GM19397 (cell line): ENCODE measurements at regions not wholly inside any gene's neighbourhood (a gene's known extent, or its start where the extent isn't known, plus 50 kb on each side); places are given as distances from the start of the nearest gene placed in this dataset.

Experiments
- ATAC-seq: cut with Tn5 transposase; IDR thresholded peaks from one replicate; pipeline ENCODE4 v1.9.1; 2021; ENCODE audit warnings: mild to moderate bottlenecking, moderate library complexity; ENCODE audit not compliant: unreplicated experiment

DNA sequence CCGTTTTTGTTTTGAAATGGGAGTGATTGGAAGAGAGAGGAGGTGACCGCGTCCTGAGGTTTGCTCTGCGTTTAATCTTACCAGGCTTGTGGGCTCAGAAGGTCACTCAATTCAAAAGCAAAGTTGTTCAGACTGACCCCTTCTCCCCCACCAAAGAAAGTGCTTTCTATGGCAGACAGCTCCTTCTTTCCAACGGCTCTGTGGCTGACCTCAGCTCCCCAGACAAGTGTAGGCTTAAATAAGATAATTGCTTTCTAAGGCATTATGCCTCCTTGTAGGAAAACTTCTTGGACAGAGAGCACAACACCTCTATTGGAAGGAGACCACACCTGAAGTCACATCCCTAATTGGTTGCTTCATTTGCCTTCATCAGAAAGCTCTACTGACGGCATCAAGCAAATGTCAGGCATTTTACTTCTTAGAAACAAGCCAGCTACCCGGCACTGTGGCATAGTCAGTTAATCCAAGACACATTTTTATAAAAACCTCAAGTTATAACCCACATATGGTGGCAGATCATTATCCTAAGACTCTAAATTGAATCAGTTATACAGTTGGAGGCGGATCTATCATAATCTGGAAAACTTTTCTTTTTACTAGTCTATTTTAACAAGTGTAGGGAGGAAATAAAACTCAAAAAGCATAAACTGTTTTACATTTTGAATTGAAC, 94.9 kb downstream of the TMEM174 start:
- ATAC-seq: no peak

DNA sequence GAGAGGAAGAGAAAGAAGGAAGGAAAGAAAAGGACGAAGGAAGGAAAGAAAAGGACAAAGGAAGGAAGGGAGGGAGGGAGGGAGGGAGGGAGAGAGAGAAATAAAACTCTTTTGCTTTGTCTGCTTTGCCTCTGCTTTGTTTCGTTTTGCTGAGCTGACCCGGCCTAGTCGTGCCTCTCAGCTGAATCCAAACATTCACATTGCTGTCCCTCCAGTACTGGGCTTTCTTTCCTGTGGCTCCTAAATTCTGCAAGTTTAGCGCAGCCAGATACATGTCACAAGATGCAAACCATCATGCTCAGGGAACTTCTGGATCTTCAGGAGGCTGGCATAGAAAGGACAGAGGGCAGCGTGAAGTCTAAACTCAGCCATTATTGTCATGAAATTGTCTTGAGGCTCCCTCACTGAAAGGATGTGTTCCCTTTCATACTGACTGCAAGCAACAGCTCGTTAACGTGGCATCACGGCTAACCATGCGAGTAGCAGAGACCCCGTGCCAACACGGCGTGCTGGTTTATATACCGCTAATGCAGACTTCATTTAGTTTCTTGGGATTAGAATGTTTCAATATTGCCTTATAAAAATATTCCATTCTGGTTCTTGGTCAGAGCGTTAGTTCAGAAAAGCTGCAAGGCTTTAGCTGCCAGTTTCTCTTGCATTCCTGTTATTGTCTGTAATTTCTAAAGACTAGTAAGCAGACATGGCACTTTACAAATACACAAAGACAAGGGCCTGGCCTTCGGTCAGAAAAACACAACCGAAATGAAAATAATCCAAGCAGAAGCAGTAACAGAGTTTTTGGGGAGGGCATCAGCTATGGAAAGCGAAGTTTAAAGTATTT, 94.2 kb downstream of the TMEM174 start:
- no peak for ATAC-seq

DNA sequence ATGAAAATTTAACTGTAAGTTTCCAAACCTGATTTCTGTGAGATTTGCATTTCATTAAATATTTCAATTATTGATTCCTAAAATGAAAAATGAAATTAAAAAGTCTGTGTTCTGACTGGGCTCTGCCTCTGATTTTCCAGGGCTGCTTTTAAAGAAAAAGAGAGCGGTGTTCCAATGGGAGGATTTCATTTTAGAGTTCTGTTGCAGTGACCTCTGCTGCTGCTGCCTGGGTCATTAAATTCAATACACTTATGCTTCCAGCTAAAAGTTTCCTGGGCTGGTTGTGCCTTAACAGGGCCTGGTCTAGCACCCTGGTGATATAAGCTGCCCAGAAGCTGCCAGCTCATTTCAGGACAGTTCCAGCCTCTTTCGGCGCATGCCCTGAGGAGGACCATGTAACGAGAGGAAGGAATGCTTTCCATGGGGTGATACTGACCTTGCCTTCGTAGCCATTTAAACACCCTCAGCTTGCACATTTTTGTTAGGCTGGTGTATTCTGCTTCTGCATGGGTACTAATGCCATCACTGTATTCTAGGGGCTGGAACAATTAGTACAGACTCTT, 93.3 kb downstream of the TMEM174 start:
- ATAC-seq: no peak

DNA sequence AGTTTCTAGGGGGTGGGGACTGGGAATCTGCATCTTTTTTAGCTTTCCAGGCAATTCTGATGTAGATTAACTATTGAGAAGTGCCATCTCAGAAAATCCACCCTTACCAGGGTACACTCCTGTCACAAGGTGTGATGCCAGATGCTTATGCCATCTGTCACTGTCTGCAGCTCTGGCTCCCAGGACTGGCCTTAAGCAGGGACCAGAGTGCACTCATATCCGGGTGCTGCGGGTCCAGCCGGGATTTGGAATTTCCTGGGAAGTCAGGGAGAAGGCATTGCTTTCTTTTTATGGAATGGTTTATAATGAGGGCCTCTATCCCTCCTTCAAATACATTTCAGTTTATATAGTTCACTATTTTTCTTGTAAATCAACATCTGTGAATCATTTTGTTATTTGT, 92.6 kb downstream of the TMEM174 start:
- no peak for ATAC-seq

DNA sequence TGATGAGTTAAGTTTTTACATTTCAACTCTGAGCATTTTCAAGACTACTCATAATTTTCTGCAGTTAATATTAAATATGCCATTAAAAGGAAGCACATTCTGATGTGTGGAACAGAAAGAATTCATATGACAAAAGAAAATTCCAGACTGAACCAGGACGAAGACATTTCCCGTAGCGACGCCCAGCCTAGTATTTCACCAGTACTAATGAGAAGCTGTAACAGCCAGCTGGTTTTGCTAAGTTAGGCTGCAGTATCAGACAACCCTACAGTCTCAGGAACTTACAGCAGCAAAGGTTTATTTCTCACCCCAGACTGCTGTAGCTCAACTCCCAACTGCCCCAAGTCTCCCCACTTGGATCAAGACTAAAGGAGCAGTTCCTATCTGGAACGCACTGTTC, 91.6 kb downstream of the TMEM174 start:
- no peak for ATAC-seq

DNA sequence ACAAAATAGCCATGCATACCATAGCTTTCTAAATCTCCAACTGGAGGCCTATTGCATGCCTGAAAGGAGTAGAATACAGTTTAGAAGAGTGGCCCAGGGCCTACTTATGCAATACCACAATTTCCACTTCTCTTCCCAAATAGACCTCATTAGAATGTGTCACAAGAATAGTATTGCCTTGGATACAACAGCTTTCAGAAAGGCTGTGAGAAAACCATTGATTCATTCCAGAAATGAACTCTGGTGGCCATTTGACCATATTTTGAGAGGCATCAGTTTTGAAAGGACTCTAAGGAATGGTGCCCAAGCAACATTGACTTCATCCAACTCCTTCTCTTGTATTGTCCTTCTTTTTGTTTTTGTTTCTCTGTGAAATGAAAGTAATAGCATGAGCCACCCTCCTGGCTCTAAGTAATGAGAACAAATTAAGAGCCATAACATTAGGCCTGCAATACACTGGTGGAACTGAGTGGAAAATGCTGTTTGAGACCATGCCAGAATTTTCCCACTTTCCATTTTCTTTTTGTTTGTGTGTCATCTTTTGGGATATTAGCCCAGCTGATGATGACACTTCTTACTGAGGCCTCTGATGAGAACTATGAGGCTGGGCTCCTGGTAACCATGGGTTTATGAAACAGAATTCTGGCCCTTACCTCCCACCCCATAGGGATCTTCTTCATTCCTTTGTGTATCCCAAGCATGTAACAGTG, 90.2 kb downstream of the TMEM174 start:
- ATAC-seq: no peak

DNA sequence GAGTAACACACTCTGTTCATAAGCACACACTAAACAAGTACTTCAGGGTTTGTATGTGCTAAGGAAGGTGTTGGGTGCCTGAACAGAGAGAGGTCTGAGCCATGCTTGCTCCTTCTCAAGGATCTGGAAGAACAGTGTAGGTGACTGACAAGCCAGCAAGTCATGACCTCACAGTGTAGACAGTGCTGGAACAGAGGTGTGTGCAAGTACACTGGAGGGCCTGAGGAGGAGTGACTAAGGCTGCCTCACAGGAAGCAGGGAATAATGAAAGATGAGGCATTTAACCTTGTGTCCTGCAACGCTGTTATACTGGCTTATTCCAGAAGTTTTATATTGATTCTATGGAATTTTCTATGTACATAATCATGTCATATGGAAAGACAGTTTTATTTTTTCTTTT, 83.9 kb downstream of the TMEM174 start:
- ATAC-seq: no peak

DNA sequence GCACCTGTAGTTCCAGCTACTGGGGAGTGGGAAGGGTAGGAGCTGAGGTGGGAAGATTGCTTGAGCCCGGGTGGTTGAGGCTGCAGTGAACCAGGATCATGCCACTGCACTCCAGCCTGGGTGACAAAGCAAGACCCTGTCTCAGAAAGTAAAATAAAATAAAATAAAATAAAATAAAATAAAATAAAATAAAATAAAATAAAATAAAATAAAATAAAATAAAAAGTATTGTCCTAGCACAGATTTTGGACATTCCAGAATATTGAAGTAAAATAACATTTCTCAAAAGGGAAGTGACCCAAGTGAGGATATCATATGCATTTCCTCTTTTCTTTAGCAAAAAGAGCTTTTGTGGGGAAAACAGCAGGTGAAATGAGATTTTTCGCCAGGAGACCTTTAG, 83.5 kb downstream of the TMEM174 start:
- no peak for ATAC-seq

DNA sequence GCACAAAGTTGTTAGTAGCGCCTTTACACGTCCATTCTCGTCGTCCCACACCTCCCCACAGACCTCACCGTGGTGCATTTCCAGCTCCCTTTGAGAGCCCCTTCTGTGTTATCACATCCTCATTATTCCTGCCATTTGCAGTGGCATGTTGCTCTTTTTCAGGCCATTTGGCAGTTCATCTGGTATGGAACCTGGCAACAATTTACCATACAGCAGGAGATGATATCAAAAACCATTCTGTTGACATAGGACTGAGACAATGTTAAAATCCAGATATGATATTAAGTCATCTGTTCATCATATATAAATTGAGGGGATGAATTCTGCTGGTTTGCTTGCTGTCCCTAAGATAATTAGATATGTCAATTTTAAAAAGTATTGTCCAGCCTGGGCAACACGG, 83.0 kb downstream of the TMEM174 start:
- no peak for ATAC-seq

DNA sequence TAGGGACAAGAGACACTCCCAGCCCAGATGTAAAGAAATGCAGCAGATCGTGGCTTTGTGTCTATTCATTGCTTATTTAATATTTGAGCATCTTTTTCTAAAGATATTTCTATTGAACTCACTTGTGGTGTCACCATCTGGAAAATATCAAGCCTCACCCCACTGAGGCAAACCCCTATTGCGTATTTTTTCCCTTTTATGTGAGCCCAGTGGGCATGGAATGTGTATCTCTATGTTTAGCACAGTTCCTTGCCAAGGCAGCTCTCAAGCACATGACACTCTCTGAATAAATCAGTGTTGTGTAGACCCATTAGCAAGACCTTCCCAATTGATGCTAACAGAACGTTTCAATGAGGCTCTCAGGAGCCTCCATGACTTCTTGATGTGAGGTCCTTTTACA, 81.6 kb downstream of the TMEM174 start:
- no peak for ATAC-seq

DNA sequence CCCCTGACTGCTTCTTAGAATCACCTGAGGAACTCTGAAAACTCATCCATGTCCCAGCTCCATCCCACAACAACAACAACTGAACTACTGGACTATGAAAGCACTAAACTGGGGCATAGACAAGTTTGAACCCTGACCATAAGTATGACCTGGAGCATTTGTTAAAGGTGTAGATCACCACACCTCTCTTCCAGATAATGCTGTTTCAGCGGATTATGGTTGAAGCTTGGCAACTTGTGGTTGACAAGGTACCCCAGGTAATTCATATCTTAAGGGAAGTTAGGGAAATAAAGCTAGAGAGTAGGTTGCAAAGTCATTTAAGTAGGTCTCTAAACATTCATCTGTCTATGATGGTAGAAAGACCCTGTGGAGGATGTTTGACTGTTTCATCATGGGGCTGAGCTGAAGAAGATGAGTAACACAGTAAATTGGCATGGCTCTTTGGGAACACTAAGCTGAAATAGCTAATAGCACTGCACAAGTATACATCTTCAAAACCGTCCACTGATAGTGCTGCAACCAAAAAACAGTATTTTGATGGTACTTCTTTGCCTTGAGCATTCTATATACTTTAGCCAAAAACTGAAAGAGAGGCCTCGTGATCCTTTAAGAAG, 80.2 kb downstream of the TMEM174 start:
- ATAC-seq: no peak

DNA sequence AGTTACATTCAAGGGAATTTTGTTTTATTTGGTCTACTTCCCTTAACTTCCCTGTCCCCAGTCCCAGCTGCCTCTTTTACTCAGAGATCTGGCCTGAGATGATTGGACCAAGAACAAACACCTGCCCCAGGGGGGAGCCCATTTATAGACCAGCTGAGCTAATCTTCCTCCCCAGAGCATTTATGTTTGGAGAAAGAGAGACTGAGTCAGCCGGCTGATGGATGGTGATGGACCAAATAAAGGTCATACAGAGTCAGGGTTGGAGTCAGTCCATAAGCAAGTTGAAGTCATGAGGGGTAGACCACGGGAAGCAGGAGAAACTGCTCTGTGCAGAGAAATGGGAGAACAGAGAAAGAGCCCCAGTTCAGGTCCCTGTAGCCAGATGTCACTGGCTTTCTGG, 77.7 kb downstream of the TMEM174 start:
- no peak for ATAC-seq

DNA sequence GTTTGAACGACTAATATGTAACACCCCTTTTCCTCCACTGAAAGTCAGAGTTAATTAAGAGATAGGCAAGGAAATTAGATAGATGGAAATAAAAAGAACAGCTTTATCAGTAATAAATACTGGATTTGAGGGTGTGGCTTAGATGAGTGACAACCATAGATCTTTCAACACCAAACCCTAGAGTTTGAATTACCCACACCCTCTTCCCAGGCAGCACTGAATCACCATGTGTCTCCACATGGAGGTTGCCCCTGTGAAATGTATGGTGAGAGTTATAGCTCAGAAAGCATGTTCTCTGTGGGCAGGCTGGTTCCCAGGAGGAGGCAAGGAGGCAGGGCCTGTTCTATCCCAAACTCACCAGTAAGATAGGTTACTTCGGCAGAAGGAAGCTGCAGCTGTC, 69.7 kb downstream of the TMEM174 start:
- no peak for ATAC-seq

DNA sequence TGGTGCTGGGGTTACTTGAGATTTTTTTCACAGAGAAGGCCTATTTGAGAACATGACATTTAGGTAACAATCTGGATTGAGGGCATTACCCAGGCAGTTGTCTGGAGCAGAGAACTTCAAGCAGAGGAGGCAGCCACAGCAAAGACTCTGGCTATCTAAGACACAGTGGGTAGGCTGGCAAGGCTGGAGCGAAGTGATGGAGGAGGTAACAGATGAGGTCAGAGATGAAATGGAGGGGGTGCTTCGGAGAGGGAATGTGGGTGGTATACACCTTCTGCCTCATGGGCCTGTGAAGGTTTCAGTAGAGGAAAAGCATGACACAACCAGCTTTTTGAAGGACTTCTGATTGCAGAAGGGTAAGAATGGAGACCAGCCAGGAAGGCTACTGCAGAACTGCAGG, 65.9 kb downstream of the TMEM174 start:
- ATAC-seq: no peak

DNA sequence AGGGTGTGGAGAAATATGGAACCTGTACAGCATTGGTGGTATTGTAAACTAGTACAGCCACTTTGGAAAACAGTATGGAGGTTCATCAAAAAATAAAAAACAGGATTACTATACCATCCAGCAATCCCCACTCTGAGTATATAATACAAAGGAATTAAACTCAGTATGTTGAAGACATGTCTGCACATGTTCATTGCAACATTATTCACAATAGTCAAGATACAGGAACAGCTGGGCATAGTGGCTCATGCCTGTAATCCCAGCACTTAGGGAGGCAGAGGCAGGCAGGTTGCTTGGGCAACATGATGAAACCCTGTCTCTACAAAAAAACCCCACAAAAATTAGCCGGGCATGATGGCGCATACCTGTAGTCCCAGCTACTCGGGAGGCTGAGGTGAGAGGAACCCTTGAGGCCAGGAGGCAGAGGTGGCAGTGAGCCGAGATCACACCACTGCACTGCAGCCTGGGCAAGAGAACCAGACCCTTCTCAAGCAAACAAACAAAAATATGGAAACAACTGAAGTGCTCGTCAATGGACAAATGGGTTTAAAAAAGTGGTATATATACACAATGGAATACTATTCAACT, 63.6 kb downstream of the TMEM174 start:
- no peak for ATAC-seq

DNA sequence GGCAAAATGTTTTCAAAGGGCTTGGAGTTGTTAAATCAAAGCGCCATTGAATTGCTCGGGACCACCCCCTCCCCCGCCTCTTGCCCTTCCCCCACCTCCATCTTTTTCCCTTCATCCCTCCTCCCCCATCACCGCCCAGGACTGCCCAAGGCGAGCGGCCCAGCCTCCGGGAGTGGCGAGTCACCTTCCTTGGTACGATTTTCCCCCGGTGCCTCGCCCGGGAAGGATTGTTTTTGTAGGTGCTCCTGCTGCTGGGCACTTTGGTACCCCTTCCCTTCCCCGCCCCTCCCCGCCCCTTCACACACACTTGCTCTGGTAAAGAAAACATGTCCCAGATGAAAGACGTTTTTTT, 61.2 kb downstream of the TMEM174 start:
- no peak for ATAC-seq

DNA sequence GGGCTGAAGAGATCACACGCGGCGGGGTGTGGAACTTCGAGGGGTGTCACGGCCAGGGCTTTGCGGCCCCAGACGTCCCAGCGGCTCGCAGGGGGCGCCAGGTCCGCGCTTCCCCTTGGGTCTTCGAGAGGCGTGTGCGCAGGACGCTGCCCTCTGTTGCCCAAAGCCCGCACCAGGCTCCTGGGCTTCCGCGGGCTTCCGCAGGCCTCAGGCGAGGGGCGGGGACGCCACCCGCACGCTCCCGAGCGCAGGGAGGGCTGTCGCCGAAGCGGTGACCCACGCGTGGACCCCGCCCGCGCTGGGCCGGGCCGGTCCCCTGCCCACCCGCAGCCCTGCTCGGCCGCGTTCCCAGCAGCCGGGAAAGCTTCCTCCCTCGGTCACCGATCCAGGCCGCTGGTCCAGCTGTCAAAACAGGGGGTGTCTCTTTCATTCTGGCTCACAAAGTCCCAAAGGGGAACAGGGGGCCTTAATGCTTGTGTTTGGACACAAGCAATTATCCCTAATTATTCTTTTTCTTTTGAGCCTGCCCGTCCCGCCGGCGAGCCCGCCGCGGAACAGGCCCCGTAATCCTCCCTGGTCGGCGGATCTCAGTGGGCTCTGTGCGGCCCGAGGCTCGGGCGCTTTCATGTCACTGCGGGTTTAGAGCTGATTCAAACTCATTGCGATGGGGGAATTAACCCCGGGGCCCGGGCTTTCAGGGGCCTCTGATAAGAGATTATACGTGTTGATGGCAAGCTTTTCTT, 60.6 kb downstream of the TMEM174 start:
- no peak for ATAC-seq

DNA sequence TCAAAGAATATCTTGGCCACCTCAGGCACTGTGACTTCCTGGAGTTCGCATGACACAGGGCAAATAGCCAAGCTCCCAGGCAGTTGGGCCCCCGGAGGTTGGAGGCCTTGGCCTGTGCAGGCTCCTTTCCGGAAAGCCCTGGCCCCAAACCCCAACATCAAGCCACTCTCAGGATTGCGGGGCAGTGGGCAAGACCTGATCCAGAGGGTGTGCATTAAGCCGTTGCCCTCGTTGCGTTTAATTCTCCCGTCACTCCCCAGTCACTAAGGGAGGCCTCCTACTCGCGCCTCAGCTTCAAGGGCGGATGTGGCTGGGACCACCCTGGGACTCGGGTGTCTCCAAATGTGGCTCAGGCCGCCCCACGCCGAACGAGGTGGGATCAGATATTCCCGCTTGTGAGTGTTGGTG, 60.1 kb downstream of the TMEM174 start:
- ATAC-seq: no peak

DNA sequence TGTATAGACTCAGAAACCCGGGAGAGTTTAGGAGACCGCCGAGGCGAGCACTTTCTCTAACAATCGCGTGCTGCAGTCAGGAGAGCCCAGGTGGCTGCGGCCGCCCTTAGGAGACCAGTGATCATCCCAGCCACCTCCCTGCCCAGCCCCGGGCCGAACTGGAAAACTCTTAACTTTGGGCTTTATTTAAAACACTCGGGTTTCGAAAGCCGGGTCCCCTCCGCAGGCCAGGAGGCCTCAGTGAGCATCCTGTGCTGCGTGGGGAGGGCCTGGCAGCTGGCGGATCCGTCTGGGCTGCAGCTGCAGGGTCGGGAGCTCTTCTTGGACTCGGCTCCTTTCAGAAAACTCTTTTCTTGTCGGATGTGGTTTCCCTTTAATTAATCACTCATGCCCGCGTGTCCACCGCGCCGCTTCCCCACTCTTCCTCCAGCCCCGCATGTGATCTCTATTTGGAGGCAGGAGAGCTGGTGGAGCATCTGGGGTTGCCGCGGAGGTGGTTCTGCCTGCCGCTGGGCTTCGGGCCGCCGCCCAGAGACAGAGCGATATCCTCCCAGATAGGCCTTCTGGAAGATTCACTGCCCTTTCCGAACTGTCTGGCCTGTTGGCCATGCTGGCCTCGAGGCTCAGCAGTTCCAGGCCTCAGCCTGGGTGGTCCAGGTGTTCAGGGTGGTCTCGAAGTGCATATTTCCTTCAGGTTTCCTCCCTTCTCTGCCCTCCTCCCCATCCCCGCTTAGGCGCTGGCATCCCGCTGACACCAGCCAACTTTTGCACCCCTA, 59.5 kb downstream of the TMEM174 start:
- no peak for ATAC-seq
